HG02840 (cell line): ENCODE measurements at regions not wholly inside any gene's neighbourhood (a gene's known extent, or its start where the extent isn't known, plus 50 kb on each side); places are given as distances from the start of the nearest gene placed in this dataset.

Source experiments
- ATAC-seq: cut with Tn5 transposase; IDR thresholded peaks from one replicate; pipeline ENCODE4 v1.9.1; 2021; ENCODE audit warnings: mild to moderate bottlenecking, moderate library complexity, moderate number of reproducible peaks; ENCODE audit not compliant: unreplicated experiment, low FRiP score

DNA sequence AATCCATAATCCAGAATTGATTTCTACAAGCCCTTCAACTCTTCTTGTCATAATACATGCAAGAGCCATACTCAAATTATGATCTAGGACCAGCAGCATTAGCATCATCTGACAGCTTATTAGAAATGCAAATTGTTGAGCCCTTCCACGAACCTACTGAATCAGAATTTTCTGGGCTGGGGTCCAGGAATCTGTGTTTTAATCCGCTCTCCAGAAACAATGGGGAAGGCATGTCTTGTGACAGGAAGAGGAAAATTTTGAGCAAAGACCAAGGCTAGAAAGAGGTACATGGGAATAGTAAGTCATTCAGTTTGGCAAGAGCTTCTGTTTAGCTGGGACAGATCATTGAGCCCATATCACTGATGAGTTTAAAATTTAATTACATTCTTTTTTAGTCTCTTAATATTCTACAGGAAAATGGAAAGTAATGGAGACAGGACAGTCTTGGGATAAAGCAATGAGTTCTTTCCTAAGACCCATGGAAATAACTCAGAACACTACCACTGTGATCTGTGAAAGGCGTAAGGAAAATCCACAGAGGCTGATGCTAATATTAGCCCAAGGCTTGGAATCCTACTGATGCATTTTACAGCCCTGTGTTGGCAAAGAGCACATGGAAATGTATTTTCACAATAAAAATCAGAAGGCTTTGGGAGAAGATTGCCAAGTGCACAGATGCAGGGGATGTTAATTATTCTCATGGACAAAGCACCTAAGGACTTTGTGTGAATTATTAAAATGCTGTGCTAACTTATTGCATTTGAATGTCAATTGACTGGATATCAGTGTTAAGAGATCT, 73.7 kb upstream of the STK32A start:
- ATAC-seq = no peak

DNA sequence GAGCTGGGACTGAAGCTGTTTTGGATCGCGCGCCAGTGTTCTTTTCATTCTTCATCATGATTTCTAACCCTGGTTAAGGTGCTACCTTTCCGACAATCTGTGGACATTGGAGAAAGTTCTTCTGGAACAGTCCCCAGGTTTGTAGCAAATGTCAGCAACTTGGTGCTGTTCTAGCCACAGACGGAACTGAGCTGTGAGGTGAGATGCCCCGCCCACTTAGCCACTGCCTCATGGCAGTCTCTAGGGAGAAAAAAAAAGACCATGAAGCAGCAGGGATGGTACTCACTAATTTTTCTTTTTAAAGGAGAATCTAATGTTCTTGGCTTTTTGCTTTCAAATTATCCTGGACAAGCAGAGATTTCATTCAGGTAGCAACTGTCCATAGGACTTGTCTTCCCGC, 72.1 kb upstream of the STK32A start:
- ATAC-seq = no peak

DNA sequence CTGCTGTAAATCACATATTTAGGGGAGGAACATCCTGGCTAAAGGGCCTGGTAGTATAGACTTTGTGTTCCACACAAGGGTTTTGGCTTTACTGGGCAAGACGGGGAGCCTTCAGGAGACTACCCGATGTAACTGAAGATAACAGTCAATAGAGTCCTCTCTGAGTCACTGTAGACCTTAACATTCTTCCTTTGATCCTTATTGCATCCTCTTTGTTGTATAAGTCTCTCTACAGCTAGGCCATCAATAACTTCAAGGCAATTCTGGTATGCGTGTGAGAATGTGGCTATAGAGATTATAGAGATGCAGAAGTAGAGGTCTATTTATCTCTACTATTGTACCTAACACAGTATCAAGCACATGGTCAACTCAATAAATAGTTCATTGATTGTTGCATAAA, 67.3 kb upstream of the STK32A start:
- no peak for ATAC-seq

DNA sequence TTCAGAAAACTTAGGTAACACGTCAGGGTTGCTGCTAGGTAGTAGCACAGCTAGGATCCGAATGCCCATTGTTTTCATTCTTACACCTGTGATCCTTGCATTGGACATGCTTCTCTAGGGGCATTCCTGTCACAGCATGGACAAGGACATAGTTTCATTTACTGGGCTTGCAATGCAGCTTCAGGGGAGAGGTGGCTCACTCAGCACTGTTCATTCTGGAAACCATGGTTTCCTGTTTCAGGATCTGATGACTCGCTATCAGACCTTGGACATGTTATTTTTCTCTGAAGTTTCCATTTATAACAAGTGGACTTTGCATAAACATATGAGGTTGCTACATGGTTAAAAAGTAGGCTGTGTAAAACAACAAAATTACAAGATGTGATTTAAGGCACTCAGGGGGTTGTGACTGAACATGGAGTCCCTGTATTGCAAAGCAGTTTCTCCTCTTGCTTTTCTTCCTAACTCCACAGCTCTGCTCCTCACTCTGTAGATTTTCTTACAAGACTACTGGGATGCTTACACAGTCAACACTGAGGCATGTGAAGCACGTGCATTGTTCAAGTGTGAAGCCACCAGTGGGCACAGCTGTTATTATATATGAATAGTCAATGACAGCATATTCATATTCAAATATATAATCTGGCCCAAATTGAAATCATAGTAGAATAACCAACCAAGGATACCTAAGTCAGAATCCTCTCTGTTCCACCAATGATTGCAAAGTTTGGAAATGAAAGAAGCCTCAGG, 66.1 kb upstream of the STK32A start:
- ATAC-seq = no peak

DNA sequence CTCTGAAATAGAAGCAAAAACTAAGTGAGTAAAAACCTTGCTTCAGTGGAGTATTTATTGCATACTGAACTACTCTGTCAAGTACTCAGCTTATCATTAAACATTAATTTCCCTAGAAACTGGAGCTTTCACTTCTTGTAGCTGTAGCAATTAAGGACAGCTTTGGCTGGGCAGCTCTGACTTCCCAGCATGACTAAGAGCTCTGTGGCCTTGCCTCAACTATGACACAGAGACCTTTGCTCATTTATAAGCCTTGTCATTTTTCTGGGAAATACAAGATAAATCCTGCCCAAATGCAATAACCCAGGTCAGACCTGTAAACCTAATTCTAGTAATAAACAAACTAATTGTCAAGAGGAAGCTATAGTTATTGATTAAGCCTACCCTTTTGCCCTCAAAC, 65.4 kb upstream of the STK32A start:
- ATAC-seq = peak; percentile 46

DNA sequence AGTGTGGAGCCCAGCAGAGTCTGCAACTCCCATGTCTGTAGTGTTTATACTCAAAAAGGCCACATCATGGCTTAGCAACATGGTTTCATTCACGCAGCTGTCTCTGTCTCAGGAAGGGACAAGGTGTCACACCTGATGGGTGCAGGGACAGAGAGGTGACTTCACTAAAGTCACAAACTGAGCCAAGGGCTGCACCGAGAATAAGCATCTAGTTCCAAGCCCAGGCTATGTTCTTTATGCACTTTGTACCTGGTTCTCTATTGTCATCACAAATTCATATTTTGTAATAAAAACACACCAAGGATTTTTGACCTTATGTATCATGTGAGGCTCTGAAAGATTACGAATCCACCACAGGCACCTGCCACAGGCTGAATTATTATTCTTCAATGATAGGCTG, 64.9 kb upstream of the STK32A start:
- ATAC-seq = no peak

DNA sequence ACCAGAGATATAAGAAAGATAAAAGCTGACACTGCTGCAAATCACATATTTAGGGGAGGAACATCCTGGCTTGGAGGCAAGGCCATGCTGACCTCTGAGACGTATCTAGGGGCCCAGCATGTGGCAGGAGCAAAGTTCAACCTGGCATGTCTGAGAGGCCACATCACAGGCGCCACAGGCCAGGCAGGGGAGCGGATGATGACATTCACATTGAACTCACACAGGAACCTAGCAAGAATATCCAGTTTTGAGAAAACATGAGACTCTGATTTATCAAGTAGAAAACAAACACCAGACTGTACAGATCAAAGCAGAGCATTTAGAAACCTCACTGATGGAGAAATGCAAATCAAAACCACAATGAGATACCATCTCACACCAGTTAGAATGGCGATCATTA, 64.2 kb upstream of the STK32A start:
- ATAC-seq = peak; percentile 67

DNA sequence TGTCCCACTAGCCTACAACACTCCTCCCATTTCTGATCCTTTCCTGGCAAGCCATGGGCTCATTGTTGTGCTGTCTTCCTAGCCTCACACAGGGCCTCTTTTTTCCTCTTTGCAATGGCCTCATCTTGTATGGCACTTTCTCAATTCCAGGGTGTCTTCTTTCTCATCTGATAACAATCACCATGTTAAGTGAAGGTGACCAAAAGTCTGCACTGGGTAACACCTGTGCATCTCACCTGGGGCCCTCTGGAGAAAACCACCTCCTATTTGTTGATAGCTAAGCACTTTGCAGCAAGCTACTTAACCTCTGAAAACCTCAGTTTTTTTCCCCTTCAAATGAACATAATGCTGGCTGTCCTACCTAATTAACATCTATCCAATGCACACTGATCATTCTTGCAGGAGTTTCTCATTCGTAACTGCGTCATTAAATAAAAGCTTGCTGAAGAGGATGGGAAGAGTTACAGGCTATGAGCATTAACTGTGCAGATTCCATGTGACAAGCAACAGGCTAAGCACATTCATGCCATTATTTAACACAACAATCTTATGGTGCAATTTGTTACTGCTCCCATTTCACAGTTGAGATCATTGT, 60.1 kb upstream of the STK32A start:
- ATAC-seq = no peak

DNA sequence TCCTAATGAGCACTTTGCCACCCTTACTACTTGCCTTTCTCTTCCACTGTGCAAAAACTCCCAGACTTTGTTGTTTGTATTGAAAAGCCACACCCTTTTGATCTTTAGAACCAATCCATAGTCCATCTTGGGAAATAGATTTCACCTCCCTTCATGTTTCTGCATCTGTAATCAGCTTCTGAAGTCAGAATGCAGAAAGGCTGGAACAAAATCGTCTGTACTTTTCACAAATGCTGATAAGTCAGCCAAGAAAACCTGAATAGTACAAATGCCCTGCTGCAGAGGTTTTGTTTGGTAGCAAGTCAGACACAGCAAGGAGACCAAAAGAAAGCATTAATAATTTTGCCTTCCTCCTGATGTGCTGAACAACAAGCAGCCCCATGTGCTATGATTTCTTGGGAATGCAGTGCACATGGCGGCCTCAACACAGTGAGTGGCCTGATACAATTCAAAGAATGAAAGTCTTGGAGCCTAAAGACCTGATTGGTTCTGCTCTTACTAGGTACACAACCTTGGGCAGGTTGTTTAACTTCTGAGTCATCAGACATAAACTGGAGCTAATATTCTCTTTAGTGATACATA, 59.2 kb upstream of the STK32A start:
- ATAC-seq = no peak

DNA sequence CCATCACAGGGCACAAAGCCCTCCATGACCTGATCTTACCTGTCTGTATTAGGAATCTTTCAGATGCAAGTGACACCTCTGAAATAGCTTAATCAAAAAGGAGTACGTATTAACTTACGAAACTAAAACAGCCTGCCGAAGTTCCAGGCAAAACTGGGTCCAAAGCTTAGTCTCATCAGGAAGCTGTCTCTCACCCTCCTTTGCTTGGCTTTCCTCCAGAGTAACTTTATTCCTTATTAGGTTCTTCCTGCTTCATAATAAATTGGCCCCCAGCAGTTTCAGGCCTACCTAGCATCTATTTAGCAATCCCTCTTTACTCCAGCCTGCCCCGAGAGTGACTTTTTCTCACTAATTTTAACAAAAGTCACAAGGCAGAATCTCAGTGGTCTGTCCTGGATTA, 58.4 kb upstream of the STK32A start:
- no peak for ATAC-seq

DNA sequence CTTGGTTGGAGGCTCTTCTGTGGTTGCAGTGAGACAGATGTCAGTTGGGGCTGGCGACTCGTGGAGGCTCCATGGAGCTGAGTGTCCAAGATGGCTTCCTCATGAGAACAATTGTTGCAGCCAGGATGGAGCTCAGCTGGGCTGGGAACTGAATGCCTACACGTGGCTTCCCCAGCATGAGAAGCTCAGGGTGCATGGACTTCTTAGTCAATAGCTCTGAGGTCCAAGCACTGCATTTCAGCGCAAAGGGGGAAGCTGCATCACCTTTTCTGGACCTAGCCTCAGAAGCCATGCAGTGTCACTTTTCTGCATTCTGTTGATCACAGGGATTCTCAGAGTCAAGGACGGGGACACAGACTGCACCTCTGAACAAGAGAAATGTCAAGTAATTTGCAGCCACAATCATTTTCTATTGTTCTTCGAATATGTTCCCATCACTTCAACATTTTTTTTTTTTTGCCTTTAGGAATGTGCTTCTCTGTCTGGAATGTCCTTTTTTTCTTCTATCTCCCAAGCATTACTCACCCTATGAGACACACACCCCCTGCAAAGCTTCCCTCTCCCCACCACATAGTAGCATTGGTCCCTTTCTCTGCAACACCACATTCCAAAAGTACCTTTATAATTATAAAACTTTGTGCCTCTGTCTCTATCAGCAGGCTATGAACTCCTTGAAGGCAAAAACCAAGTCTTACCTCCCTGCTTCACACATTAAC, 57.5 kb upstream of the STK32A start:
- ATAC-seq = no peak

DNA sequence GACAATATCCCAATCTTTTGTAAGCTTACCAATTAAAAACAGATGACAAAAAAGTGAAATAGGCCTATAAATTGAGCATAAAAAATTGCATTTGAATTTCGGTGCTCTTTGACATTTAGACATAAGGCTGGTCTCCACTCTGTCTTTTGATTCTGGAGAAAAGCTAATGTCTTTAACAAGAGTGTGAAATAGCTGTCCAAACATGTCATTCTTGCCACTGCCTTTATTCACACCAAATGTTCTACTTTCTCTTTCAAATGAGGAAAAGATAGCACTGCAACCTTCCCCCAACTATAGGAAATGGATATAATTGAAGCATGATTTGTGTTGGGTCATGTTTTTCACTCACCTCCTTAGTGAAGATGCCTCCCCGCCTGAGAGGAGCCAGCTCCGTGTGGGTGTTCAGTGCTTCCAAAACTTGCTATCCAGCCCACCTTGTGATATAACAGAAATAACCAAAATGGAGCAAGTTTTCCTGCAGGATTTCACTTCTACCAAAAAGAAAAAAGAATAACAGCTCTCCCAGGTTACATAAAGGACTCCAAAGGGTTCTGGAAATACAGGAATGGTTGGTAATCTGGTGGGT, 55.2 kb upstream of the STK32A start:
- no peak for ATAC-seq

DNA sequence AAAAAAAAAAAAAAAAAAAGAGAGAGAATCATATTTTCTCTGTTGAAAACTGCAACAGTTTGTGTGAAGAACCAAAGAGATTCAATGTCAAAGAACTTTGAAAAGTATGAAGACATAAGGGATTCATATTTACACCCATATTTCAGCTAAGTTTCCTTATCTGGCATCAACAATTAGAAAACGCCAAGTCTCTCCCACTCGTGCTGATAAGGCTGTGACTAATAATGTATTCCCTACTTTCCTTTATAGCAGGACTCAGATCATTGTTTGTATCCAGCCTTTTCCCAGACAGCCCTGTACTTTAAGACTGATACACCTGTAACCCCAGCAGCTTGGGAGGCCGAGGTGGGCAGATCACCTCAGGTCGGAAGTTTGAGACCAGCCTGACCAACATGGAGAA, 54.1 kb upstream of the STK32A start:
- no peak for ATAC-seq
